H9 (cell line): ENCODE measurements at regions not wholly inside any gene's neighbourhood (a gene's known extent, or its start where the extent isn't known, plus 50 kb on each side); places are given as distances from the start of the nearest gene placed in this dataset.

Experiments used
- DNase-seq: peaks from one replicate; pipeline ENCODE4 v3.0.0-alpha.2; 2017
- H2AFZ ChIP-seq: one replicate; pipeline ENCODE4 v1.6.1; 2013; ENCODE audit warnings: mild to moderate bottlenecking, low read length, control low read depth, moderate library complexity
- H2AK5ac ChIP-seq: 2 replicates; pipeline ENCODE4 v1.6.1; 2013; ENCODE audit warnings: low read length, control low read depth, mixed read lengths; ENCODE audit not compliant: insufficient read length
- H2BK120ac ChIP-seq: one replicate; pipeline ENCODE4 v1.6.1; 2013; ENCODE audit warnings: low read depth, mild to moderate bottlenecking, low read length, control low read depth, inconsistent platforms; ENCODE audit not compliant: poor library complexity, severe bottlenecking
- H2BK12ac ChIP-seq: 2 replicates; pipeline ENCODE4 v1.6.1; 2013; ENCODE audit warnings: low read length, control low read depth, mixed read lengths, low read depth; ENCODE audit not compliant: insufficient read length
- H2BK15ac ChIP-seq: 2 replicates; pipeline ENCODE4 v1.6.1; 2013; ENCODE audit warnings: low read depth, low read length, control low read depth
- H2BK20ac ChIP-seq: one replicate; pipeline ENCODE4 v1.6.1; 2013; ENCODE audit warnings: low read depth, mild to moderate bottlenecking, low read length, control low read depth, inconsistent platforms; ENCODE audit not compliant: poor library complexity, severe bottlenecking
- H2BK5ac ChIP-seq: 2 replicates; pipeline ENCODE4 v1.6.1; 2013; ENCODE audit warnings: low read length, control low read depth, mixed read lengths; ENCODE audit not compliant: insufficient read length
- H3K14ac ChIP-seq: 2 replicates; pipeline ENCODE4 v1.6.1; 2013; ENCODE audit warnings: low read length, control low read depth; ENCODE audit not compliant: insufficient read depth
- H3K18ac ChIP-seq: 2 replicates; pipeline ENCODE4 v1.6.1; 2013; ENCODE audit warnings: low read depth, mild to moderate bottlenecking, mixed read lengths, low read length, control low read depth; ENCODE audit not compliant: insufficient read length
- H3K23ac ChIP-seq: 2 replicates; pipeline ENCODE4 v1.6.1; 2013; ENCODE audit warnings: low read length, control low read depth, mixed read lengths, low read depth; ENCODE audit not compliant: insufficient read length
- H3K23me2 ChIP-seq: 2 replicates; pipeline ENCODE4 v1.6.1; 2013; ENCODE audit warnings: low read depth, mild to moderate bottlenecking, mixed read lengths, low read length, control low read depth; ENCODE audit not compliant: insufficient read length, poor library complexity, severe bottlenecking
- H3K27ac ChIP-seq: 2 replicates; pipeline ENCODE4 v1.5.1; 2013; ENCODE audit warnings: low read length, control low read depth, mixed read lengths, low read depth; ENCODE audit not compliant: insufficient read length
- H3K27me3 ChIP-seq: 2 replicates; pipeline ENCODE4 v1.6.1; 2013; ENCODE audit warnings: low read length, control low read depth, inconsistent platforms; ENCODE audit not compliant: insufficient read depth
- H3K4ac ChIP-seq: 2 replicates; pipeline ENCODE4 v1.6.1; 2013; ENCODE audit warnings: low read depth, mild to moderate bottlenecking, control low read depth, inconsistent platforms, low read length, moderate library complexity
- H3K4me1 ChIP-seq: 2 replicates; pipeline ENCODE4 v1.6.1; 2013; ENCODE audit warnings: low read length, control low read depth, inconsistent platforms; ENCODE audit not compliant: insufficient read depth
- H3K4me2 ChIP-seq: 2 replicates; pipeline ENCODE4 v1.6.1; 2013; ENCODE audit warnings: low read length, control low read depth, mixed read lengths; ENCODE audit not compliant: insufficient read length, insufficient read depth
- H3K56ac ChIP-seq: 2 replicates; pipeline ENCODE4 v1.6.1; 2013; ENCODE audit warnings: low read depth, mild to moderate bottlenecking, mixed read lengths, low read length, control low read depth; ENCODE audit not compliant: insufficient read length
- H3K79me1 ChIP-seq: 2 replicates; pipeline ENCODE4 v1.6.1; 2013; ENCODE audit warnings: low read depth, mild to moderate bottlenecking, moderate library complexity, low read length, control low read depth, inconsistent platforms; ENCODE audit not compliant: insufficient read depth, poor library complexity, severe bottlenecking
- H3K79me2 ChIP-seq: 2 replicates; pipeline ENCODE4 v1.6.1; 2013; ENCODE audit warnings: low read length, control low read depth, inconsistent platforms; ENCODE audit not compliant: insufficient read depth
- H3K9ac ChIP-seq: 2 replicates; pipeline ENCODE4 v1.6.1; 2013; ENCODE audit warnings: low read length, control low read depth, mixed read lengths; ENCODE audit not compliant: insufficient read length; ENCODE audit errors: extremely low read depth
- H3K9me3 ChIP-seq: one replicate; pipeline ENCODE4 v1.6.1; 2013; ENCODE audit warnings: low read depth, low read length, inconsistent platforms; ENCODE audit not compliant: control insufficient read depth
- H3T11ph ChIP-seq: one replicate; pipeline ENCODE4 v1.6.1; 2013; ENCODE audit warnings: mild to moderate bottlenecking, low read length, control low read depth, inconsistent platforms
- H4K20me1 ChIP-seq: one replicate; pipeline ENCODE4 v1.6.1; 2013; ENCODE audit not compliant: control insufficient read depth, insufficient read length, insufficient read depth
- H4K5ac ChIP-seq: 2 replicates; pipeline ENCODE4 v1.6.1; 2013; ENCODE audit warnings: low read depth, mild to moderate bottlenecking, mixed read lengths, low read length, control low read depth; ENCODE audit not compliant: insufficient read length
- H4K8ac ChIP-seq: replicated peaks from 2 replicates; pipeline ENCODE4 v1.6.1; 2013; ENCODE audit warnings: low read length, control low read depth, mixed read lengths, low read depth; ENCODE audit not compliant: insufficient read length
- H4K91ac ChIP-seq: 2 replicates; pipeline ENCODE4 v1.6.1; 2013; ENCODE audit warnings: low read depth, mild to moderate bottlenecking, moderate library complexity, mixed read lengths, low read length, control low read depth; ENCODE audit not compliant: insufficient read length
- H3K27ac Mint-ChIP-seq, 3 experiments: 2 replicates in 2 of 3; 3 replicates in 1 of 3; pipeline ENCODE4 v1.8.0; 2020 to 2021; ENCODE audit warnings: mixed read lengths in 3 of 3, mild to moderate bottlenecking in 1 of 3, moderate library complexity in 1 of 3
- H3K27me3 Mint-ChIP-seq: 2 replicates; pipeline ENCODE4 v1.8.0; 2021; ENCODE audit warnings: low read depth, mild to moderate bottlenecking, moderate library complexity, mixed read lengths
- H3K36me3 Mint-ChIP-seq, 3 experiments: 2 replicates in 2 of 3; 3 replicates in 1 of 3; pipeline ENCODE4 v1.8.0; 2020 to 2021; ENCODE audit warnings: low read depth in 3 of 3, mixed read lengths in 3 of 3; ENCODE audit not compliant: insufficient read depth in 1 of 3
- H3K4me1 Mint-ChIP-seq, 2 experiments: 2 replicates each; pipeline ENCODE4 v1.8.0; 2020; ENCODE audit warnings: mixed read lengths in 2 of 2
- H3K4me3 Mint-ChIP-seq, 2 experiments: 2 replicates in 1 of 2; 3 replicates in 1 of 2; pipeline ENCODE4 v1.8.0; 2020 to 2021; ENCODE audit warnings: mild to moderate bottlenecking in 2 of 2, mixed read lengths in 2 of 2, moderate library complexity in 1 of 2
- H3K9me3 Mint-ChIP-seq, 2 experiments: 2 replicates in 1 of 2; 3 replicates in 1 of 2; pipeline ENCODE4 v1.8.0; 2020; ENCODE audit warnings: mild to moderate bottlenecking in 2 of 2, mixed read lengths in 2 of 2, moderate library complexity in 1 of 2
- WGBS: extraction: QIAGEN DNeasy Blood & Tissue Kit; methylation state at CpG from one replicate; pipeline ENCODE4 v1.1.7; 2013; ENCODE audit warnings: missing lambda C conversion rate, low lambda C conversion rate, mixed read lengths; ENCODE audit not compliant: insufficient read length; ENCODE audit errors: extremely low coverage; 5-methylcytosine and 5-hydroxymethylcytosine counted together
- TF ChIP-seq, protein P1 (sequence below): fragments of 200-600 bp; sonication (generic); conservative IDR thresholded peaks from 3 replicates; pipeline ENCODE4 v1.8.0; 2021; ENCODE audit warnings: antibody characterized with exemption, mild to moderate bottlenecking

DNA sequence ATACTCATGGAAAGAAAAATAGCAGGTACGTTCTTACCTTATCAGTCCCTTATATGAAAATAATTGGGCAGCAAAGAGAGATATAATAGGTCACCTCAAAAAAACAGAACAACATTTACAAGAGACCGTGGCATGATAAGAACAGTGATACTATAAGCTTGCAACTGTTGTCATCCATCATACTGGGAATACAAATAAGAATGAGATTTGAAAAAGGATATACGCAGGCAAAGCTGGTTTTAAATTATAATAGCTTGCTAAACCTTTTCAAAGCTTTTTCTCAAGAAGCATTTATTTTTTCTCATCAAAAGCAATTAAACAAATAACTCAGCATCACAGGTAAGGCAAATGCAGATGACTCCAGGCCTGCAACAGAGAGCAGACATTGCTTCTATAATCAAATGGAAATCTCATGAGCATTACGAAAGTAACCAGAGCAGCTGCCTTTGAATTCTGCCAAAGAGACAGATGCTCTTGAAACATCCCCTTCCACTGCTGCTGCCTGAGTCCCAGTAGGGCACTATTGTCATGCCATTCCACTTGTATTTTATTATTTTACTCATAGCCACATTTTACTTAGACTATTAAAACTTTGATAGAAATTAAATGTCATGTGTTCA is 620.6 kb upstream of the GNPDA2 start:
- Mint-ChIP-seq H3K4me3 (no peak overlapping the region), H3K4me1 (peaks cover 12 to 13% of the 10 kb centered on the region in 2 experiments), H3K27me3 (no peaks in the 10 kb centered on the region), H3K27ac (no peak overlapping the region; a peak in 1 of 7 replicates), H3K36me3 (no peaks in the 10 kb centered on the region), H3K9me3 (no peaks in the 10 kb centered on the region)
- Histone ChIP-seq H3K23ac (no peak overlapping the region), H4K20me1 (no peaks in the 10 kb centered on the region), H3K9me3 (no peaks in the 10 kb centered on the region), H3T11ph (no peak overlapping the region), H2BK120ac (no peak overlapping the region), H3K27ac (no peak overlapping the region), H3K56ac (no peak overlapping the region), H3K4me1 (0 out of 2 replicates have a peak, but pooled peaks cover 2% of the 10 kb centered on the region), H2BK15ac (no peak overlapping the region), H3K79me2 (no peaks in the 10 kb centered on the region), H3K9ac (no peak overlapping the region), H4K5ac (no peak overlapping the region), H4K8ac (no peak overlapping the region), H4K91ac (no peak overlapping the region), H3K4me2 (no peak overlapping the region), H2AK5ac (no peak overlapping the region), H3K23me2 (no peaks in the 10 kb centered on the region), H2BK20ac (no peak overlapping the region), H2BK12ac (no peak overlapping the region), H3K79me1 (no peaks in the 10 kb centered on the region), H2AFZ (no peak overlapping the region), H2BK5ac (no peak overlapping the region), H3K4ac (no peak overlapping the region), H3K14ac (no peak overlapping the region), H3K27me3 (no peaks in the 10 kb centered on the region), H3K18ac (no peak overlapping the region)
- WGBS: no CpG with 5 or more reads among the region's 4 CpGs
- TF ChIP-seq, protein P1, sequence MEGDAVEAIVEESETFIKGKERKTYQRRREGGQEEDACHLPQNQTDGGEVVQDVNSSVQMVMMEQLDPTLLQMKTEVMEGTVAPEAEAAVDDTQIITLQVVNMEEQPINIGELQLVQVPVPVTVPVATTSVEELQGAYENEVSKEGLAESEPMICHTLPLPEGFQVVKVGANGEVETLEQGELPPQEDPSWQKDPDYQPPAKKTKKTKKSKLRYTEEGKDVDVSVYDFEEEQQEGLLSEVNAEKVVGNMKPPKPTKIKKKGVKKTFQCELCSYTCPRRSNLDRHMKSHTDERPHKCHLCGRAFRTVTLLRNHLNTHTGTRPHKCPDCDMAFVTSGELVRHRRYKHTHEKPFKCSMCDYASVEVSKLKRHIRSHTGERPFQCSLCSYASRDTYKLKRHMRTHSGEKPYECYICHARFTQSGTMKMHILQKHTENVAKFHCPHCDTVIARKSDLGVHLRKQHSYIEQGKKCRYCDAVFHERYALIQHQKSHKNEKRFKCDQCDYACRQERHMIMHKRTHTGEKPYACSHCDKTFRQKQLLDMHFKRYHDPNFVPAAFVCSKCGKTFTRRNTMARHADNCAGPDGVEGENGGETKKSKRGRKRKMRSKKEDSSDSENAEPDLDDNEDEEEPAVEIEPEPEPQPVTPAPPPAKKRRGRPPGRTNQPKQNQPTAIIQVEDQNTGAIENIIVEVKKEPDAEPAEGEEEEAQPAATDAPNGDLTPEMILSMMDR: no peak
- DNase-seq: no peak
